SK-N-SH treated with all-trans-retinoic acid at 6 μM for 48 hours (cell line): ENCODE measurements at regions not wholly inside any gene's neighbourhood (a gene's known extent, or its start where the extent isn't known, plus 50 kb on each side); places are given as distances from the start of the nearest gene placed in this dataset.

ENCODE experiments used
- ATAC-seq: fragments of 200-7000 bp; cut with Tn5 transposase; 3 replicates; pipeline ENCODE4 v1.9.1; 2020; ENCODE audit warnings: mild to moderate bottlenecking, moderate library complexity
- ARNTL ChIP-seq: fragments of 450-650 bp; formaldehyde crosslinking; IDR thresholded peaks from 2 replicates; pipeline ENCODE4 v1.5.0; 2020; ENCODE audit warnings: low read depth, mild to moderate bottlenecking, moderate library complexity, borderline replicate concordance
- BACH2 ChIP-seq: fragments of 250-450 bp; sonication (Bioruptor Pico); IDR thresholded peaks from 2 replicates; pipeline ENCODE4 v1.9.0; 2021; ENCODE audit warnings: mild to moderate bottlenecking, borderline replicate concordance
- CSDC2 ChIP-seq: fragments of 250-450 bp; sonication (Bioruptor Pico); IDR thresholded peaks from 2 replicates; pipeline ENCODE4 v1.5.0; 2020; ENCODE audit warnings: mild to moderate bottlenecking, moderate library complexity
- CSRNP3 ChIP-seq: fragments of 250-450 bp; sonication (Bioruptor Pico); IDR thresholded peaks from 2 replicates; pipeline ENCODE4 v1.5.1; 2021; ENCODE audit warnings: mild to moderate bottlenecking, moderate library complexity
- ESRRG ChIP-seq: fragments of 250-450 bp; sonication (Bioruptor Pico); IDR thresholded peaks from 2 replicates; pipeline ENCODE4 v1.6.1; 2021; ENCODE audit warnings: mild to moderate bottlenecking
- GLIS3 ChIP-seq: fragments of 250-450 bp; sonication (Bioruptor Pico); IDR thresholded peaks from 2 replicates; pipeline ENCODE4 v1.5.0; 2020; ENCODE audit warnings: mild to moderate bottlenecking, moderate library complexity
- ISL1 ChIP-seq: fragments of 250-450 bp; sonication (Bioruptor Pico); IDR thresholded peaks from 2 replicates; pipeline ENCODE4 v2.1.2; 2022; ENCODE audit warnings: mild to moderate bottlenecking, moderate library complexity
- OSR1 ChIP-seq: fragments of 250-450 bp; sonication (Bioruptor Pico); IDR thresholded peaks from 2 replicates; pipeline ENCODE4 v1.8.0; 2022; ENCODE audit warnings: moderate library complexity, mild to moderate bottlenecking, inconsistent platforms
- PATZ1 ChIP-seq: fragments of 250-450 bp; sonication (Bioruptor Pico); IDR thresholded peaks from 2 replicates; pipeline ENCODE4 v1.8.0; 2020; ENCODE audit warnings: mild to moderate bottlenecking, moderate library complexity, borderline replicate concordance
- PPARA ChIP-seq: fragments of 250-450 bp; sonication (Bioruptor Pico); IDR thresholded peaks from 2 replicates; pipeline ENCODE4 v1.5.0; 2020; ENCODE audit warnings: mild to moderate bottlenecking, borderline replicate concordance
- RARB ChIP-seq: fragments of 250-450 bp; sonication (Bioruptor Pico); IDR thresholded peaks from 2 replicates; pipeline ENCODE4 v1.8.0; 2021; ENCODE audit warnings: mild to moderate bottlenecking, moderate library complexity
- SNAI2 ChIP-seq: fragments of 250-450 bp; sonication (Bioruptor Pico); IDR thresholded peaks from 2 replicates; pipeline ENCODE4 v1.5.0; 2020; ENCODE audit warnings: mild to moderate bottlenecking, moderate library complexity
- TCF4 ChIP-seq: fragments of 250-450 bp; sonication (Bioruptor Pico); IDR thresholded peaks from 2 replicates; pipeline ENCODE4 v1.8.0; 2021; ENCODE audit warnings: mild to moderate bottlenecking, moderate library complexity, borderline replicate concordance
- TOX ChIP-seq: fragments of 250-450 bp; sonication (Bioruptor Pico); IDR thresholded peaks from 2 replicates; pipeline ENCODE4 v1.8.0; 2021; ENCODE audit warnings: mild to moderate bottlenecking, moderate library complexity, borderline replicate concordance
- ZC3H10 ChIP-seq: fragments of 250-450 bp; sonication (Bioruptor Pico); IDR thresholded peaks from 2 replicates; pipeline ENCODE4 v1.5.1; 2021; ENCODE audit warnings: mild to moderate bottlenecking, moderate library complexity
- ZFP3 ChIP-seq: fragments of 250-450 bp; sonication (Bioruptor Pico); IDR thresholded peaks from 2 replicates; pipeline ENCODE4 v1.5.0; 2020; ENCODE audit warnings: mild to moderate bottlenecking, moderate library complexity
- ZFP30 ChIP-seq: fragments of 450-650 bp; formaldehyde crosslinking; IDR thresholded peaks from 2 replicates; pipeline ENCODE4 v1.5.0; 2022; ENCODE audit warnings: mild to moderate bottlenecking, moderate library complexity
- ZNF70 ChIP-seq: fragments of 450-650 bp; formaldehyde crosslinking; IDR thresholded peaks from 2 replicates; pipeline ENCODE4 v1.5.0; 2020; ENCODE audit warnings: mild to moderate bottlenecking, moderate library complexity
- ZNF8 ChIP-seq: fragments of 450-650 bp; formaldehyde crosslinking; IDR thresholded peaks from 2 replicates; pipeline ENCODE4 v1.5.0; 2020; ENCODE audit warnings: mild to moderate bottlenecking, moderate library complexity
- TF ChIP-seq, protein P1 (sequence below): fragments of 250-450 bp; sonication (Bioruptor Pico); IDR thresholded peaks from 2 replicates; pipeline ENCODE4 v1.5.1; 2020; ENCODE audit warnings: low read depth, mild to moderate bottlenecking, moderate library complexity
- TF ChIP-seq, protein P2 (sequence below): fragments of 250-450 bp; sonication (Bioruptor Pico); IDR thresholded peaks from 2 replicates; pipeline ENCODE4 v1.5.0; 2020; ENCODE audit warnings: mild to moderate bottlenecking, moderate library complexity
- TF ChIP-seq, protein P3 (sequence below): fragments of 250-450 bp; sonication (Bioruptor Pico); IDR thresholded peaks from 2 replicates; pipeline ENCODE4 v1.8.0; 2021; ENCODE audit warnings: low read depth, mild to moderate bottlenecking, moderate library complexity, borderline replicate concordance

- no peak for TF ChIP-seq RARB (CRISPR knock-in tag)
- TF ChIP-seq BACH2 (CRISPR knock-in tag): no peak
- no peak for TF ChIP-seq OSR1 (CRISPR knock-in tag)
- no peak for TF ChIP-seq PATZ1 (CRISPR knock-in tag)
- TF ChIP-seq ZNF8: no peak
- no peak for TF ChIP-seq ZFP30
- TF ChIP-seq CSRNP3 (CRISPR knock-in tag): no peak
- TF ChIP-seq, protein P1, sequence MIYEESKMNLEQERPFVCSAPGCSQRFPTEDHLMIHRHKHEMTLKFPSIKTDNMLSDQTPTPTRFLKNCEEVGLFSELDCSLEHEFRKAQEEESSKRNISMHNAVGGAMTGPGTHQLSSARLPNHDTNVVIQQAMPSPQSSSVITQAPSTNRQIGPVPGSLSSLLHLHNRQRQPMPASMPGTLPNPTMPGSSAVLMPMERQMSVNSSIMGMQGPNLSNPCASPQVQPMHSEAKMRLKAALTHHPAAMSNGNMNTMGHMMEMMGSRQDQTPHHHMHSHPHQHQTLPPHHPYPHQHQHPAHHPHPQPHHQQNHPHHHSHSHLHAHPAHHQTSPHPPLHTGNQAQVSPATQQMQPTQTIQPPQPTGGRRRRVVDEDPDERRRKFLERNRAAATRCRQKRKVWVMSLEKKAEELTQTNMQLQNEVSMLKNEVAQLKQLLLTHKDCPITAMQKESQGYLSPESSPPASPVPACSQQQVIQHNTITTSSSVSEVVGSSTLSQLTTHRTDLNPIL (CRISPR knock-in tag): no peak
- TF ChIP-seq ZFP3 (CRISPR knock-in tag): no peak
- TF ChIP-seq SNAI2: no peak
- no peak for TF ChIP-seq TOX (CRISPR knock-in tag)
- TF ChIP-seq ISL1 (CRISPR knock-in tag): no peak
- TF ChIP-seq TCF4 (CRISPR knock-in tag): no peak
- TF ChIP-seq CSDC2 (CRISPR knock-in tag): no peak
- ATAC-seq: no peak
Measured at GRCh38 chr3:72159487-72159886, 374.5 kb upstream of the PROK2 start.

DNA sequence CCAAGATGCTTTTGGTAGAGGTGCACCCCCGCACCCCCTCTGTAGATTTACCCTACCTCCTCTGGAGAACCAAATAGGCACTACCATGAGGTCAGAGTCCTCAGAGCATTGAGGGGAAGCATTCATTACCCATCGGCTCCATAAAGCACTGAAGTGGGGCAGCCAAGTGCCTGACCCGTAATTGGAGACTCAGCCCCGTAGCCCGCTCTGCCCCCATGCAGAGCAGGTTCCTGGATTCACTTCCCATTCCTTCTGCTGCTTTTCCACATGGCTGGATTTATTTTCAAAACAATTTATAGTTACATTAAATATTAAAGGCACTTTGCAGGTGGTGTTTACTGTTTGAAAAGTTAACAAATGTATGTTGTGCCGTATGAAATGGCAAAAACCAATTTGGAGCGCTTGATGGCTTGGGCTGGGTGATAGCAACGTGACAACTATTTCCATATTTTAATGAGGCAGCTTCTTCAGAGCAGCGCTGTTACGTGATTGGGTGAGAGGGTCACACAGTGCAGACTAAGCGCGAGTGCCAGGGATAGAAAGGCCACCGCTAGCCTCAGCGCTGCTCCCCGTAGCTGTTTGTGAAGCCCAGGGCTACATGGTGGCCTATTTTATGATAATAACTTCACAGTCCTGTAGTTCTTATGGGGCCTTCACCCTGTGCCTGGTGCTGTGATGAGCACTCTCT, 373.8 kb upstream of the PROK2 start:
- ATAC-seq: no peak

More for the DNA sequence above, 373.8 kb upstream of the PROK2 start:
- TF ChIP-seq, protein P1 (CRISPR knock-in tag): no peak
- TF ChIP-seq SNAI2: no peak
- no peak for TF ChIP-seq ZC3H10 (CRISPR knock-in tag)
- no peak for TF ChIP-seq ZNF70 (CRISPR knock-in tag)
- TF ChIP-seq TOX (CRISPR knock-in tag): no peak
- TF ChIP-seq, protein P2, sequence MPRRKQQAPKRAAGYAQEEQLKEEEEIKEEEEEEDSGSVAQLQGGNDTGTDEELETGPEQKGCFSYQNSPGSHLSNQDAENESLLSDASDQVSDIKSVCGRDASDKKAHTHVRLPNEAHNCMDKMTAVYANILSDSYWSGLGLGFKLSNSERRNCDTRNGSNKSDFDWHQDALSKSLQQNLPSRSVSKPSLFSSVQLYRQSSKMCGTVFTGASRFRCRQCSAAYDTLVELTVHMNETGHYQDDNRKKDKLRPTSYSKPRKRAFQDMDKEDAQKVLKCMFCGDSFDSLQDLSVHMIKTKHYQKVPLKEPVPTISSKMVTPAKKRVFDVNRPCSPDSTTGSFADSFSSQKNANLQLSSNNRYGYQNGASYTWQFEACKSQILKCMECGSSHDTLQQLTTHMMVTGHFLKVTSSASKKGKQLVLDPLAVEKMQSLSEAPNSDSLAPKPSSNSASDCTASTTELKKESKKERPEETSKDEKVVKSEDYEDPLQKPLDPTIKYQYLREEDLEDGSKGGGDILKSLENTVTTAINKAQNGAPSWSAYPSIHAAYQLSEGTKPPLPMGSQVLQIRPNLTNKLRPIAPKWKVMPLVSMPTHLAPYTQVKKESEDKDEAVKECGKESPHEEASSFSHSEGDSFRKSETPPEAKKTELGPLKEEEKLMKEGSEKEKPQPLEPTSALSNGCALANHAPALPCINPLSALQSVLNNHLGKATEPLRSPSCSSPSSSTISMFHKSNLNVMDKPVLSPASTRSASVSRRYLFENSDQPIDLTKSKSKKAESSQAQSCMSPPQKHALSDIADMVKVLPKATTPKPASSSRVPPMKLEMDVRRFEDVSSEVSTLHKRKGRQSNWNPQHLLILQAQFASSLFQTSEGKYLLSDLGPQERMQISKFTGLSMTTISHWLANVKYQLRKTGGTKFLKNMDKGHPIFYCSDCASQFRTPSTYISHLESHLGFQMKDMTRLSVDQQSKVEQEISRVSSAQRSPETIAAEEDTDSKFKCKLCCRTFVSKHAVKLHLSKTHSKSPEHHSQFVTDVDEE (CRISPR knock-in tag): no peak
- no peak for TF ChIP-seq GLIS3
- no peak for TF ChIP-seq ZFP30
- TF ChIP-seq CSDC2 (CRISPR knock-in tag): no peak
- TF ChIP-seq, protein P3, sequence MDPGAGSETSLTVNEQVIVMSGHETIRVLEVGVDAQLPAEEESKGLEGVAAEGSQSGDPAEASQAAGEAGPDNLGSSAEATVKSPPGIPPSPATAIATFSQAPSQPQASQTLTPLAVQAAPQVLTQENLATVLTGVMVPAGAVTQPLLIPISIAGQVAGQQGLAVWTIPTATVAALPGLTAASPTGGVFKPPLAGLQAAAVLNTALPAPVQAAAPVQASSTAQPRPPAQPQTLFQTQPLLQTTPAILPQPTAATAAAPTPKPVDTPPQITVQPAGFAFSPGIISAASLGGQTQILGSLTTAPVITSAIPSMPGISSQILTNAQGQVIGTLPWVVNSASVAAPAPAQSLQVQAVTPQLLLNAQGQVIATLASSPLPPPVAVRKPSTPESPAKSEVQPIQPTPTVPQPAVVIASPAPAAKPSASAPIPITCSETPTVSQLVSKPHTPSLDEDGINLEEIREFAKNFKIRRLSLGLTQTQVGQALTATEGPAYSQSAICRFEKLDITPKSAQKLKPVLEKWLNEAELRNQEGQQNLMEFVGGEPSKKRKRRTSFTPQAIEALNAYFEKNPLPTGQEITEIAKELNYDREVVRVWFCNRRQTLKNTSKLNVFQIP (CRISPR knock-in tag): no peak
- TF ChIP-seq PPARA: no peak
- TF ChIP-seq TCF4 (CRISPR knock-in tag): no peak
- TF ChIP-seq ESRRG (CRISPR knock-in tag): no peak
- no peak for TF ChIP-seq ZFP3 (CRISPR knock-in tag)
- TF ChIP-seq ARNTL (CRISPR knock-in tag): no peak
